Progenitor cell of endocrine pancreas (in vitro differentiated cells): ENCODE measurements at regions not wholly inside any gene's neighbourhood (a gene's known extent, or its start where the extent isn't known, plus 50 kb on each side); places are given as distances from the start of the nearest gene placed in this dataset.

Source experiments
- DNase-seq: peaks from one replicate; pipeline ENCODE4 v3.0.0; 2021; ENCODE audit warnings: low spot score; ENCODE audit not compliant: unreplicated experiment
- H3K27ac Mint-ChIP-seq: 2 replicates; pipeline ENCODE4 v1.8.0; 2021; ENCODE audit warnings: mild to moderate bottlenecking, moderate library complexity, mixed read lengths
- H3K27me3 Mint-ChIP-seq: 2 replicates; pipeline ENCODE4 v1.8.0; 2021; ENCODE audit warnings: mixed read lengths
- H3K36me3 Mint-ChIP-seq: 2 replicates; pipeline ENCODE4 v1.8.0; 2022; ENCODE audit warnings: mixed read lengths; ENCODE audit not compliant: insufficient read depth
- H3K4me1 Mint-ChIP-seq: 2 replicates; pipeline ENCODE4 v1.8.0; 2021; ENCODE audit warnings: low read depth, mixed read lengths
- H3K4me3 Mint-ChIP-seq: 2 replicates; pipeline ENCODE4 v1.8.0; 2021; ENCODE audit warnings: low read depth, mild to moderate bottlenecking, moderate library complexity, mixed read lengths
- H3K9me3 Mint-ChIP-seq: 2 replicates; pipeline ENCODE4 v1.8.0; 2021; ENCODE audit warnings: low read depth, mixed read lengths
- TF ChIP-seq, protein P1 (sequence below): fragments of 200-600 bp; sonication (generic); IDR thresholded peaks from one replicate; pipeline ENCODE4 v1.5.0; 2021; ENCODE audit warnings: antibody characterized with exemption, mild to moderate bottlenecking; ENCODE audit not compliant: unreplicated experiment

GRCh38 chr1:78722521-78722920 is 72.9 kb downstream of the IFI44 start:
- Mint-ChIP-seq H3K36me3 (no peaks in the 10 kb centered on the region), H3K27ac (no peak overlapping the region), H3K4me1 (no peaks in the 10 kb centered on the region), H3K27me3 (no peaks in the 10 kb centered on the region), H3K4me3 (no peak overlapping the region), H3K9me3 (no peaks in the 10 kb centered on the region)
- TF ChIP-seq, protein P1, sequence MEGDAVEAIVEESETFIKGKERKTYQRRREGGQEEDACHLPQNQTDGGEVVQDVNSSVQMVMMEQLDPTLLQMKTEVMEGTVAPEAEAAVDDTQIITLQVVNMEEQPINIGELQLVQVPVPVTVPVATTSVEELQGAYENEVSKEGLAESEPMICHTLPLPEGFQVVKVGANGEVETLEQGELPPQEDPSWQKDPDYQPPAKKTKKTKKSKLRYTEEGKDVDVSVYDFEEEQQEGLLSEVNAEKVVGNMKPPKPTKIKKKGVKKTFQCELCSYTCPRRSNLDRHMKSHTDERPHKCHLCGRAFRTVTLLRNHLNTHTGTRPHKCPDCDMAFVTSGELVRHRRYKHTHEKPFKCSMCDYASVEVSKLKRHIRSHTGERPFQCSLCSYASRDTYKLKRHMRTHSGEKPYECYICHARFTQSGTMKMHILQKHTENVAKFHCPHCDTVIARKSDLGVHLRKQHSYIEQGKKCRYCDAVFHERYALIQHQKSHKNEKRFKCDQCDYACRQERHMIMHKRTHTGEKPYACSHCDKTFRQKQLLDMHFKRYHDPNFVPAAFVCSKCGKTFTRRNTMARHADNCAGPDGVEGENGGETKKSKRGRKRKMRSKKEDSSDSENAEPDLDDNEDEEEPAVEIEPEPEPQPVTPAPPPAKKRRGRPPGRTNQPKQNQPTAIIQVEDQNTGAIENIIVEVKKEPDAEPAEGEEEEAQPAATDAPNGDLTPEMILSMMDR, result no peak
- DNase-seq, result no peak

DNA sequence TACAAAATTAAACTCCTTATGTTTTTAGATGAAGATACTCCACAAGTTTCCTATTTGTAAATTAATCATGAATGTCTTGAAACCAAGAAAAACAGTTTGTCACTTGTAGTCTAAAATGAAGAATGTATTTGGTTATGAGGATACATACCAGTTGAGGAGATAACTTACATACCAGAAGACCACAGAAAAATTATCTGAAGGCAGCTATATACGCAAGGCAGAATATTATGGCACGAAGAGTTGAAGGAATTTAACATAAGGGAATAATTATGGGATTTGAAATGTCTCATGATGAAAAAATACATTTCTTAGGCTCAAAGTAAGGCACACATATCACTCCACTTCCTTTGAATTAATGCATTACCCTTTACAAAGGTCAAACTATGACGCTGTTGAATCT is 73.3 kb downstream of the IFI44 start:
- DNase-seq, result no peak
- no peak overlapping the region for H3K27ac Mint-ChIP-seq

GRCh38 chr1:78726686-78727085 is 77.1 kb downstream of the IFI44 start:
- Mint-ChIP-seq H3K4me3 (no peak overlapping the region), H3K9me3 (no peaks in the 10 kb centered on the region), H3K4me1 (no peaks in the 10 kb centered on the region), H3K27ac (no peak overlapping the region), H3K36me3 (no peaks in the 10 kb centered on the region), H3K27me3 (peaks cover 4% of the 10 kb centered on the region)
- DNase-seq, result no peak
- TF ChIP-seq, protein P1, result no peak

More for the DNA sequence above, 73.3 kb downstream of the IFI44 start:
- TF ChIP-seq, protein P1, result no peak
- no peaks in the 10 kb centered on the region for H3K4me1 Mint-ChIP-seq
- no peaks in the 10 kb centered on the region for H3K9me3 Mint-ChIP-seq
- no peak overlapping the region for H3K4me3 Mint-ChIP-seq
- no peaks in the 10 kb centered on the region for H3K27me3 Mint-ChIP-seq
- no peaks in the 10 kb centered on the region for H3K36me3 Mint-ChIP-seq

- H3K9me3 Mint-ChIP-seq, result no peaks in the 10 kb centered on the region
- no peak overlapping the region for H3K4me3 Mint-ChIP-seq
- TF ChIP-seq, protein P1, result no peak
- H3K27me3 Mint-ChIP-seq, result peaks cover 4% of the 10 kb centered on the region
- H3K4me1 Mint-ChIP-seq, result no peaks in the 10 kb centered on the region
- H3K27ac Mint-ChIP-seq, result no peak overlapping the region
- no peak for DNase-seq
- H3K36me3 Mint-ChIP-seq, result no peaks in the 10 kb centered on the region
These were observed 78.7 kb downstream of the IFI44 start for GRCh38 chr1:78728359-78728758.

GRCh38 chr1:78730054-78730453 is 80.4 kb downstream of the IFI44 start:
- TF ChIP-seq, protein P1, result no peak
- no peak for DNase-seq
- H3K27me3 Mint-ChIP-seq, result peaks cover 4% of the 10 kb centered on the region
- H3K36me3 Mint-ChIP-seq, result no peaks in the 10 kb centered on the region
- H3K9me3 Mint-ChIP-seq, result no peaks in the 10 kb centered on the region
- no peak overlapping the region for H3K27ac Mint-ChIP-seq
- no peaks in the 10 kb centered on the region for H3K4me1 Mint-ChIP-seq
- no peak overlapping the region for H3K4me3 Mint-ChIP-seq
